Common myeloid progenitor, CD34-positive (primary cell): ENCODE measurements at regions not wholly inside any gene's neighbourhood (a gene's known extent, or its start where the extent isn't known, plus 50 kb on each side); places are given as distances from the start of the nearest gene placed in this dataset.

ENCODE experiments used
- CTCF ChIA-PET: fragments of 350-600 bp; sonication (Branson Sonifier 250); formaldehyde crosslinking; loops from one replicate; lab custom pipeline; 2021; ENCODE audit warnings: antibody characterized with exemption; lab: Charles Lee
- POLR2A ChIA-PET: fragments of 350-600 bp; sonication (Branson Sonifier 250); formaldehyde crosslinking; loops from one replicate; lab custom pipeline; 2021; ENCODE audit warnings: antibody characterized with exemption; lab: Charles Lee
- DNase-seq, 3 donors: peaks; one replicate each; pipeline versions ENCODE4 v3.0.0 to v3.0.0-alpha.2; 2013
- H3K27ac ChIP-seq, 2 experiments: 1 replicate in 1 of 2; 2 replicates in 1 of 2; pipeline ENCODE4 v1.7.0; 2013; ENCODE audit warnings: inconsistent platforms in 2 of 2, low read length in 2 of 2, mild to moderate bottlenecking in 2 of 2, low read depth in 1 of 2, moderate library complexity in 1 of 2; ENCODE audit not compliant: severe bottlenecking in 2 of 2, insufficient read depth in 1 of 2, poor library complexity in 1 of 2
- H3K27me3 ChIP-seq, 5 experiments: replicated peaks in 2 of 5; 1 replicate in 3 of 5; 2 replicates in 2 of 5; pipeline versions ENCODE4 v1.6.1 to v1.7.0; 2013; ENCODE audit warnings: low read length in 4 of 5, mild to moderate bottlenecking in 2 of 5, moderate library complexity in 2 of 5, inconsistent platforms in 1 of 5; ENCODE audit not compliant: insufficient read depth in 5 of 5, control insufficient read depth in 4 of 5
- H3K36me3 ChIP-seq, 4 experiments: 1 replicate in 2 of 4; 2 replicates in 2 of 4; pipeline versions ENCODE4 v1.6.1 to v1.7.0; 2013; ENCODE audit warnings: low read length in 3 of 4, control low read depth in 1 of 4, mild to moderate bottlenecking in 1 of 4; ENCODE audit not compliant: control insufficient read depth in 4 of 4, insufficient read depth in 4 of 4
- H3K4me1 ChIP-seq, 4 experiments: 1 replicate in 3 of 4; 2 replicates in 1 of 4; pipeline versions ENCODE4 v1.6.1 to v1.7.1; 2013; ENCODE audit warnings: low read length in 3 of 4, mild to moderate bottlenecking in 3 of 4, control low read depth in 1 of 4, inconsistent platforms in 1 of 4, moderate library complexity in 1 of 4; ENCODE audit not compliant: control insufficient read depth in 4 of 4, insufficient read depth in 4 of 4; ENCODE audit errors: control extremely low read depth in 1 of 4
- H3K4me3 ChIP-seq, 7 experiments: 1 replicate in 4 of 7; 2 replicates in 3 of 7; pipeline versions ENCODE4 v1.5.1 to v1.7.0; 2013; ENCODE audit warnings: mild to moderate bottlenecking in 7 of 7, low read length in 6 of 7, moderate library complexity in 6 of 7, inconsistent platforms in 2 of 7, low read depth in 2 of 7, control low read depth in 1 of 7; ENCODE audit not compliant: insufficient read depth in 4 of 7, control insufficient read depth in 1 of 7; ENCODE audit errors: extremely low read depth in 1 of 7
- H3K9me3 ChIP-seq, 5 experiments: 1 replicate in 4 of 5; 2 replicates in 1 of 5; pipeline versions ENCODE4 v1.6.1 to v1.7.1; 2013; ENCODE audit warnings: low read length in 4 of 5, mild to moderate bottlenecking in 2 of 5, inconsistent platforms in 1 of 5, low read depth in 1 of 5, moderate library complexity in 1 of 5; ENCODE audit not compliant: control insufficient read depth in 4 of 5, insufficient read depth in 2 of 5; ENCODE audit errors: control extremely low read depth in 1 of 5
- WGBS: methylation state at CpG from one replicate; pipeline ENCODE4 v1.1.5; 2013; ENCODE audit not compliant: insufficient coverage; 5-methylcytosine and 5-hydroxymethylcytosine counted together

- CTCF ChIA-PET: interaction anchor here (0.6 kb wide), 1 partner anchor 22 kb away, joined by 3 read pairs; no protein-coding TSS in a partner anchor
- H3K36me3 ChIP-seq: no peaks in the 10 kb centered on the region
- no peak overlapping the region for H3K27ac ChIP-seq
- H3K4me3 ChIP-seq: no peak overlapping the region
- peaks cover 2 to 17% (median 13%) of the 10 kb centered on the region in 5 experiments for H3K9me3 ChIP-seq
- H3K27me3 ChIP-seq: no peaks in the 10 kb centered on the region
- no peaks in the 10 kb centered on the region for H3K4me1 ChIP-seq
- DNase-seq: no peak
- POLR2A ChIA-PET: no interaction called here
- WGBS: 94% methylated on average over 7 of the region's 7 CpGs
These were observed 121.7 kb downstream of the NREP start for GRCh38 chr5:111635151-111635902.

GRCh38 chr5:111631328-111631727 lies 119.0 kb upstream of the STARD4 start:
- ChIA-PET CTCF (no interaction called here), POLR2A (no interaction called here)
- WGBS: 86% methylated on average over 1 of the region's 3 CpGs
- H3K9me3 ChIP-seq: peaks cover 0 to 2% (median 0%) of the 10 kb centered on the region in 5 experiments
- H3K27me3 ChIP-seq: no peaks in the 10 kb centered on the region
- H3K4me3 ChIP-seq: no peak overlapping the region
- no peak for DNase-seq
- no peaks in the 10 kb centered on the region for H3K4me1 ChIP-seq
- H3K27ac ChIP-seq: no peak overlapping the region
- no peaks in the 10 kb centered on the region for H3K36me3 ChIP-seq

GRCh38 chr5:111628901-111629300 lies 116.6 kb upstream of the STARD4 start:
- Histone ChIP-seq H3K4me1 (no peaks in the 10 kb centered on the region), H3K4me3 (no peak overlapping the region), H3K9me3 (peaks cover 0 to 2% (median 0%) of the 10 kb centered on the region in 5 experiments), H3K27ac (no peak overlapping the region), H3K27me3 (no peaks in the 10 kb centered on the region), H3K36me3 (no peaks in the 10 kb centered on the region)
- no peak for DNase-seq
- CTCF ChIA-PET: no interaction called here
- POLR2A ChIA-PET: no interaction called here

- no CpG with 5 or more reads among the region's 3 CpGs for WGBS
- no peak overlapping the region for H3K27ac ChIP-seq
- H3K36me3 ChIP-seq: no peaks in the 10 kb centered on the region
- CTCF ChIA-PET: no interaction called here
- no peak for DNase-seq
- POLR2A ChIA-PET: no interaction called here
- no peaks in the 10 kb centered on the region for H3K27me3 ChIP-seq
- peaks cover 0 to 2% (median 0%) of the 10 kb centered on the region in 5 experiments for H3K9me3 ChIP-seq
- H3K4me1 ChIP-seq: no peaks in the 10 kb centered on the region
- no peak overlapping the region for H3K4me3 ChIP-seq
These were observed 115.5 kb upstream of the STARD4 start for GRCh38 chr5:111627862-111628261.

- H3K27me3 ChIP-seq: no peaks in the 10 kb centered on the region
- no peaks in the 10 kb centered on the region for H3K4me1 ChIP-seq
- H3K4me3 ChIP-seq: no peak overlapping the region
- DNase-seq: no peak
- POLR2A ChIA-PET: no interaction called here
- CTCF ChIA-PET: no interaction called here
- no peak overlapping the region for H3K27ac ChIP-seq
- WGBS: 100% methylated on average over 2 of the region's 2 CpGs
- H3K9me3 ChIP-seq: peaks cover 0 to 2% (median 0%) of the 10 kb centered on the region in 5 experiments
- H3K36me3 ChIP-seq: no peaks in the 10 kb centered on the region
These were observed 114.3 kb upstream of the STARD4 start for GRCh38 chr5:111626473-111627148.

GRCh38 chr5:111618623-111619271 lies 106.4 kb upstream of the STARD4 start:
- Histone ChIP-seq H3K9me3 (peaks cover 0 to 1% (median 0%) of the 10 kb centered on the region in 5 experiments), H3K27ac (no peak overlapping the region), H3K36me3 (no peaks in the 10 kb centered on the region), H3K4me3 (no peak overlapping the region), H3K4me1 (no peaks in the 10 kb centered on the region), H3K27me3 (no peaks in the 10 kb centered on the region)
- CTCF ChIA-PET: no interaction called here
- POLR2A ChIA-PET: no interaction called here
- no peak for DNase-seq
- WGBS: 91% methylated on average over 4 of the region's 5 CpGs

- Histone ChIP-seq H3K36me3 (no peaks in the 10 kb centered on the region), H3K4me1 (no peaks in the 10 kb centered on the region), H3K27ac (no peak overlapping the region), H3K27me3 (no peaks in the 10 kb centered on the region), H3K4me3 (no peak overlapping the region), H3K9me3 (peaks cover 0 to 1% (median 0%) of the 10 kb centered on the region in 5 experiments)
- DNase-seq: no peak
- ChIA-PET POLR2A (no interaction called here), CTCF (no interaction called here)
- 100% methylated on average over 1 of the region's 1 CpG for WGBS
These were observed 102.7 kb upstream of the STARD4 start for GRCh38 chr5:111615054-111615453.
